K562 (cell line): ENCODE measurements at regions not wholly inside any gene's neighbourhood (a gene's known extent, or its start where the extent isn't known, plus 50 kb on each side); places are given as distances from the start of the nearest gene placed in this dataset.
"Not testable (repeated sequence)": the region's sequence is repeated elsewhere in the genome, so short reads cannot be mapped to it uniquely, and the experiment has no call there.

ENCODE experiments used
- ATAC-seq: fragments of 200-7000 bp; cut with Tn5 transposase; 3 replicates; pipeline ENCODE4 v1.9.1; 2020; ENCODE audit warnings: moderate library complexity
- BruUV-seq: library from RNA; stranded (reverse); fragments of 400-500 nt; replicated peaks from 2 replicates; lab custom pipeline; 2021; lab: Mats Ljungman, UMichigan
- CTCF ChIA-PET: fragments of 300-600 bp; formaldehyde crosslinking; extraction: SDS; loops from one replicate; lab custom pipeline; 2021; ENCODE audit warnings: low intra/inter-chr PET ratio; lab: Yijun Ruan, JAX
- POLR2A ChIA-PET: fragments of 300-600, 350-650 bp; sonication (Branson Sonifier 250); formaldehyde crosslinking; extraction: SDS; loops from one replicate; lab custom pipeline; 2021; ENCODE audit warnings: antibody characterized with exemption, inconsistent platforms; lab: Yijun Ruan, JAX
- DNase-seq, 4 experiments: peaks; one replicate each; pipeline versions ENCODE4 v3.0.0 to v3.0.0-alpha.2; 2011 to 2018; ENCODE audit warnings: low spot score in 3 of 4, mixed read lengths in 3 of 4; ENCODE audit errors: extremely low read depth in 1 of 4
- FAIRE-seq: peaks from 2 replicates; lab custom pipeline; 2011; peaks lifted over from hg19 to GRCh38; lab: Jason Lieb, UNC
- H2AFZ ChIP-seq: 2 replicates; pipeline ENCODE4 v1.6.0; 2011; ENCODE audit warnings: low read depth, low read length, control low read depth, inconsistent platforms
- H3K27ac ChIP-seq: fragments of 200-600 bp; 3 replicates; pipeline ENCODE4 v1.8.0; 2011; ENCODE audit warnings: low read depth, mild to moderate bottlenecking, control low read depth, inconsistent platforms, low read length, moderate library complexity, mixed read lengths; ENCODE audit errors: extremely low read depth
- H3K27me3 ChIP-seq, 2 experiments: fragments of 300-600 bp in 1 of 2; 2 replicates in 1 of 2; 3 replicates in 1 of 2; pipeline versions ENCODE4 v1.6.0 to v1.8.0; 2011; ENCODE audit warnings: inconsistent platforms in 2 of 2, low read length in 2 of 2, mild to moderate bottlenecking in 1 of 2, mixed read lengths in 1 of 2, moderate library complexity in 1 of 2; ENCODE audit not compliant: control insufficient read depth in 2 of 2, insufficient read depth in 2 of 2
- H3K36me3 ChIP-seq: fragments of 300-600 bp; 3 replicates; pipeline ENCODE4 v1.8.0; 2011; ENCODE audit warnings: mild to moderate bottlenecking, low read length, inconsistent platforms; ENCODE audit not compliant: control insufficient read depth, insufficient read depth
- H3K4me1 ChIP-seq, 2 experiments: fragments of 200-600 bp in 1 of 2; replicated peaks in 1 of 2; 2 replicates in 1 of 2; 3 replicates in 1 of 2; pipeline versions ENCODE4 v1.5.1 to v1.8.0; 2011; ENCODE audit warnings: inconsistent platforms in 2 of 2, low read length in 2 of 2, mild to moderate bottlenecking in 1 of 2, mixed read lengths in 1 of 2, moderate library complexity in 1 of 2; ENCODE audit not compliant: control insufficient read depth in 2 of 2, insufficient read depth in 2 of 2
- H3K4me2 ChIP-seq: 2 replicates; pipeline ENCODE4 v1.6.1; 2011; ENCODE audit warnings: low read length, control low read depth, inconsistent platforms, mixed read lengths; ENCODE audit not compliant: insufficient read depth
- H3K4me3 ChIP-seq: fragments of 200-600 bp; sonication (generic), shearing (Covaris generic); 2 replicates; pipeline ENCODE4 v1.5.1; 2016; ENCODE audit warnings: control low read depth, inconsistent platforms
- H3K79me2 ChIP-seq: fragments of 200-600 bp; 3 replicates; pipeline ENCODE4 v1.8.0; 2011; ENCODE audit warnings: low read length, inconsistent platforms; ENCODE audit not compliant: control insufficient read depth, insufficient read depth
- H3K9ac ChIP-seq, 2 experiments: 2 replicates each; pipeline versions ENCODE4 v1.6.0 to v1.6.1; 2011; ENCODE audit warnings: low read depth in 2 of 2, low read length in 2 of 2, control low read depth in 1 of 2, inconsistent platforms in 1 of 2, mild to moderate bottlenecking in 1 of 2, mixed read lengths in 1 of 2; ENCODE audit not compliant: insufficient read depth in 1 of 2
- H3K9me1 ChIP-seq: one replicate; pipeline ENCODE4 v1.6.0; 2011; ENCODE audit warnings: inconsistent platforms, mild to moderate bottlenecking, low read length, moderate library complexity; ENCODE audit not compliant: control insufficient read depth, insufficient read depth
- H3K9me3 ChIP-seq: replicated peaks from 2 replicates; pipeline ENCODE4 v1.5.1; 2011; ENCODE audit warnings: low read depth, low read length, inconsistent platforms; ENCODE audit not compliant: control insufficient read depth, insufficient read depth
- H4K20me1 ChIP-seq: replicated peaks from 2 replicates; pipeline ENCODE4 v1.6.1; 2011; ENCODE audit warnings: low read length, inconsistent platforms, mixed read lengths; ENCODE audit not compliant: control insufficient read depth, insufficient read depth
- BRD9 ChIP-seq: fragments of 450-650 bp; IDR thresholded peaks from 2 replicates; pipeline ENCODE4 v1.6.1; 2018; ENCODE audit warnings: low read depth; ENCODE audit not compliant: partially characterized antibody
- SREBF1 ChIP-seq: fragments of 150-350 bp; IDR thresholded peaks from 2 replicates; pipeline ENCODE4 v1.6.1; 2014; ENCODE audit warnings: antibody characterized with exemption, low read depth, low read length, borderline replicate concordance
- SRSF3 ChIP-seq: fragments of 200-400 bp; formaldehyde crosslinking; IDR thresholded peaks from 2 replicates; pipeline ENCODE4 v1.6.1; 2016; ENCODE audit warnings: mild to moderate bottlenecking, low read length, moderate library complexity; ENCODE audit not compliant: insufficient read depth
- ZNF778 ChIP-seq: fragments of 450-650 bp; formaldehyde crosslinking; IDR thresholded peaks from 2 replicates; pipeline ENCODE4 v1.4.0; 2020; ENCODE audit warnings: mild to moderate bottlenecking, moderate library complexity
- WGBS: fragments of 100-300 bp; shearing (Covaris generic); methylation state at CpG from one replicate; pipeline ENCODE4 v1.1.6; 2016; ENCODE audit warnings: low coverage, mixed read lengths; ENCODE audit not compliant: insufficient coverage; ENCODE audit errors: missing lambda C conversion rate; 5-methylcytosine and 5-hydroxymethylcytosine counted together
- in situ Hi-C: fragments of 300-500 bp; cut with MboI; formaldehyde crosslinking; loops from 4 replicates; pipeline ENCODE4 v1.15.0; 2018; ENCODE audit warnings: inconsistent platforms, mixed read lengths
- intact Hi-C: fragments of 100-400 bp; cut with micrococcal nuclease; formaldehyde crosslinking; loops from 2 replicates; pipeline ENCODE4 v1.14.2; 2022
- TF ChIP-seq, protein P1 (sequence below): fragments of 450-650 bp; conservative IDR thresholded peaks from 2 replicates; pipeline ENCODE4 v1.6.1; 2016; ENCODE audit warnings: missing genetic modification characterization, low read depth, mild to moderate bottlenecking, missing compliant biosample characterization, moderate library complexity
- TF ChIP-seq, protein P2 (sequence below): fragments of 150-350 bp; IDR thresholded peaks from 2 replicates; pipeline ENCODE4 v1.6.1; 2014; ENCODE audit warnings: low read depth, mild to moderate bottlenecking, low read length, borderline replicate concordance
- TF ChIP-seq, protein P3 (sequence below), 3 experiments: fragments of 200-800 bp in 1 of 3; sonication (Bioruptor generic) in 1 of 3; sonication (generic) in 1 of 3; formaldehyde crosslinking in 1 of 3; IDR thresholded peaks; 2 replicates each; pipeline versions ENCODE4 v1.6.1 to v1.8.0; 2016 to 2022; ENCODE audit warnings: mild to moderate bottlenecking in 2 of 3, missing compliant biosample characterization in 2 of 3, missing genetic modification characterization in 2 of 3, missing genetic modification reagents in 1 of 3

DNA sequence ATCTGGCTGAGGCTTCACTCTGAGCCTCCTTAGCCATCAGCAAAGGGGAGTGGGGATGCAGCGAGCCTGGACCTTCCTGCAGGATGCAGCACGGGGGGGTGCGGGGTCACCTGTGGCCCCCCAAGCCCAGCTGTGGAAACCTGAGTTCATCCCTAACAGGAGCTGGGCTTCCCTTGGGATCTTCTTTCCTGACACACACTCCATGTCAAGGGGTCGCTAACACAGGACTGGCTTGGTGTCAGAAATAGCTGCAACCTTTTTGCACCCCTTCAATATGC lies 174.7 kb downstream of the RTP5 start (continued):
- TF ChIP-seq, protein P1, sequence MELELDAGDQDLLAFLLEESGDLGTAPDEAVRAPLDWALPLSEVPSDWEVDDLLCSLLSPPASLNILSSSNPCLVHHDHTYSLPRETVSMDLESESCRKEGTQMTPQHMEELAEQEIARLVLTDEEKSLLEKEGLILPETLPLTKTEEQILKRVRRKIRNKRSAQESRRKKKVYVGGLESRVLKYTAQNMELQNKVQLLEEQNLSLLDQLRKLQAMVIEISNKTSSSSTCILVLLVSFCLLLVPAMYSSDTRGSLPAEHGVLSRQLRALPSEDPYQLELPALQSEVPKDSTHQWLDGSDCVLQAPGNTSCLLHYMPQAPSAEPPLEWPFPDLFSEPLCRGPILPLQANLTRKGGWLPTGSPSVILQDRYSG (tag), result no peak
- TF ChIP-seq, protein P2, sequence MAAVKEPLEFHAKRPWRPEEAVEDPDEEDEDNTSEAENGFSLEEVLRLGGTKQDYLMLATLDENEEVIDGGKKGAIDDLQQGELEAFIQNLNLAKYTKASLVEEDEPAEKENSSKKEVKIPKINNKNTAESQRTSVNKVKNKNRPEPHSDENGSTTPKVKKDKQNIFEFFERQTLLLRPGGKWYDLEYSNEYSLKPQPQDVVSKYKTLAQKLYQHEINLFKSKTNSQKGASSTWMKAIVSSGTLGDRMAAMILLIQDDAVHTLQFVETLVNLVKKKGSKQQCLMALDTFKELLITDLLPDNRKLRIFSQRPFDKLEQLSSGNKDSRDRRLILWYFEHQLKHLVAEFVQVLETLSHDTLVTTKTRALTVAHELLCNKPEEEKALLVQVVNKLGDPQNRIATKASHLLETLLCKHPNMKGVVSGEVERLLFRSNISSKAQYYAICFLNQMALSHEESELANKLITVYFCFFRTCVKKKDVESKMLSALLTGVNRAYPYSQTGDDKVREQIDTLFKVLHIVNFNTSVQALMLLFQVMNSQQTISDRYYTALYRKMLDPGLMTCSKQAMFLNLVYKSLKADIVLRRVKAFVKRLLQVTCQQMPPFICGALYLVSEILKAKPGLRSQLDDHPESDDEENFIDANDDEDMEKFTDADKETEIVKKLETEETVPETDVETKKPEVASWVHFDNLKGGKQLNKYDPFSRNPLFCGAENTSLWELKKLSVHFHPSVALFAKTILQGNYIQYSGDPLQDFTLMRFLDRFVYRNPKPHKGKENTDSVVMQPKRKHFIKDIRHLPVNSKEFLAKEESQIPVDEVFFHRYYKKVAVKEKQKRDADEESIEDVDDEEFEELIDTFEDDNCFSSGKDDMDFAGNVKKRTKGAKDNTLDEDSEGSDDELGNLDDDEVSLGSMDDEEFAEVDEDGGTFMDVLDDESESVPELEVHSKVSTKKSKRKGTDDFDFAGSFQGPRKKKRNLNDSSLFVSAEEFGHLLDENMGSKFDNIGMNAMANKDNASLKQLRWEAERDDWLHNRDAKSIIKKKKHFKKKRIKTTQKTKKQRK, result no peak
- TF ChIP-seq ZNF778 (CRISPR knock-in tag), result no peak
- TF ChIP-seq SREBF1, result no peak
- no peak for TF ChIP-seq SRSF3
- TF ChIP-seq BRD9, result no peak

DNA sequence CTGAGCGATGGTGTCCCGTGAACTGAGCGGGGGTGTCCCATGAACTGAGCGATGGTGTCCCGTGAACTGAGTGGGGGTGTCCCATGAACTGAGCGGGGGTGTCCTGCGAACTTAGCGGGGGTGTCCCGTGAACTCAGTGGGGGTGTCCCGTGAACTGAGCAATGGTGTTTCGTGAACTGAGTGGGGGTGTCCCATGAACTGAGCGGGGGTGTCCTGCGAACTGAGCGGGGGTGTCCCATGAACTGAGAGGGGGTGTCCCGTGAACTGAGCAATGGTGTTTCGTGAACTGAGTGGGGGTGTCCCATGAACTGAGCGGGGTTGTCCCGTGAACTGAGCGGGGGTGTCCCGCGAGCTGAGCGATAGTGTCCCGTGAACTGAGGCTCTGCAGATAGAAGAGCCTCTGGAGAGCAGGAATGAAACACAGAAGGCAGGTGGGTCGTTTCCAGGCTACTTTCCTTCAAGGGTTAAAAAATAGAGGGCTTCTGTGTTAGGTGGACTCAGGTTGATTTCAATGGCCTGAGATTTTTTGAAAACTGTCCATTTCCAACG lies 176.1 kb downstream of the RTP5 start:
- H3K9me3 ChIP-seq, H2AFZ ChIP-seq, intact Hi-C loops, in situ Hi-C loops, H3K9ac ChIP-seq, H3K4me2 ChIP-seq, H3K27ac ChIP-seq, H3K36me3 ChIP-seq, POLR2A ChIA-PET, H4K20me1 ChIP-seq, DNase-seq, ATAC-seq, FAIRE-seq, H3K9me1 ChIP-seq, H3K79me2 ChIP-seq, H3K4me1 ChIP-seq, H3K4me3 ChIP-seq, H3K27me3 ChIP-seq, BruUV-seq, CTCF ChIA-PET: not testable (repeated sequence)
- TF ChIP-seq, protein P3, sequence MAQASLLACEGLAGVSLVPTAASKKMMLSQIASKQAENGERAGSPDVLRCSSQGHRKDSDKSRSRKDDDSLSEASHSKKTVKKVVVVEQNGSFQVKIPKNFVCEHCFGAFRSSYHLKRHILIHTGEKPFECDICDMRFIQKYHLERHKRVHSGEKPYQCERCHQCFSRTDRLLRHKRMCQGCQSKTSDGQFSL (CRISPR knock-in tag; IDR thresholded peaks at IDR 0.05), result 0 out of 2 replicates have a peak, but pooled peaks have one; percentile 23
- TF ChIP-seq, protein P3 (tag; IDR thresholded peaks at IDR 0.05), result not testable (repeated sequence)
- 0% methylated on average over 2 of the region's 25 CpGs for WGBS
